ENCODE measurements at regions not wholly inside any gene's neighbourhood (a gene's known extent, or its start where the extent isn't known, plus 50 kb on each side); places are given as distances from the start of the nearest gene placed in this dataset.

GRCh38 chr16:51755039-51755501 lies 604.0 kb upstream of the SALL1 start:
- Histone ChIP-seq H3K4me1 (ENCODE audit: control insufficient read depth in 1 of 2, extremely low read depth in 1 of 2, insufficient read depth in 2 of 2, low read length in 2 of 2) (no peaks in the 10 kb centered on the region), H3K9me3 (no peaks in the 10 kb centered on the region), H3K4me3 (ENCODE audit: control insufficient read depth in 1 of 2, extremely low read depth in 1 of 2, low read length in 1 of 2) (no peak overlapping the region), H3K27me3 (replicated peaks in 1 of 2; ENCODE audit: control insufficient read depth in 2 of 2, extremely low read depth in 1 of 2, insufficient read depth in 2 of 2, low read length in 1 of 2) (no peaks in the 10 kb centered on the region), H3K27ac (ENCODE audit: low read length) (no peak overlapping the region), H3K36me3 (ENCODE audit: control insufficient read depth in 2 of 2, extremely low read depth in 1 of 2, insufficient read depth in 1 of 2, low read length in 1 of 2) (no peaks in the 10 kb centered on the region)
- H3K36me3 Mint-ChIP-seq = no peaks in the 10 kb centered on the region
- H3K4me3 Mint-ChIP-seq = no peak overlapping the region
- no peak for ATAC-seq (replicated peaks in 1 of 4)
- ChIA-PET CTCF (no interaction called here), POLR2A (no interaction called here)
- no peak overlapping the region for H3K27ac Mint-ChIP-seq
- H3K4me1 Mint-ChIP-seq = no peaks in the 10 kb centered on the region
- H3K9me3 Mint-ChIP-seq = peaks cover 0 to 7% (median 0%) of the 10 kb centered on the region in 3 donors
- WGBS (ENCODE audit: insufficient coverage) = 34% methylated on average over 10 of the region's 12 CpGs
- peaks cover 0 to 3% of the 10 kb centered on the region in 2 donors for H3K27me3 Mint-ChIP-seq
- no peak for DNase-seq

DNA sequence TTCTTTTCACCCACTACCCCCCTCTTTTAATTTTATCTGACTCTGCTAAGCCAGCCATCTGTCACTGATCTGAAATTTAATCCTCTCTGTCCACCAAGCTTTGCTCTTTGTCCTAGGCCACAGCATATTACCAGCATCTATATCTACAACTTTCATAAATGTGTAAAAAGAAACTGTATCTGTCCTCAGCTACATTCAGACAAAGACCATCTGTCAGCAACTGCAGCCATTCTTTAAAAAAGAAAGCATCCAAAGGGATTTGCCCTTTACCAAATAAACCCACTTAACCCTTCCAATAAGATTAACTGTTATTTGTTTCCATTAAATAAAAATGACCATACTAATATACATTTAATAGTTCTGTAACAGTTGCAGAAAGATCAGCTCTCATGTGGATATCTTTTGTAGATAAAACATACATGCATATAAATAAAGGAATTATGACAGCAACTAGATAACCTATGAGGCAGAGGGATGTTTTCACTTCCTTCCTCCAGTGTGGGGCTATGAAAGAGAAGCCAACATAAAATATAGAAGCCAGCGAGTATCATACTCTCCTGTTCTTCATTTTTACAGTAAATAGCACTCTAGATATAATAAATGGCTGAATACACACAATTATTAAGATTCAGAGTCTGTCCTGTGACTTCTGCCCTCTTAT lies 602.5 kb upstream of the SALL1 start:
- no peak overlapping the region for H3K4me3 Mint-ChIP-seq
- no peaks in the 10 kb centered on the region for H3K27me3 Mint-ChIP-seq
- no peak overlapping the region for H3K4me3 ChIP-seq (ENCODE audit: control insufficient read depth in 1 of 2, extremely low read depth in 1 of 2, low read length in 1 of 2)
- no peaks in the 10 kb centered on the region for H3K9me3 ChIP-seq
- peaks cover 0 to 6% (median 3%) of the 10 kb centered on the region in 3 donors for H3K9me3 Mint-ChIP-seq
- no peak overlapping the region for H3K27ac ChIP-seq (ENCODE audit: low read length)
- H3K4me1 ChIP-seq (ENCODE audit: control insufficient read depth in 1 of 2, extremely low read depth in 1 of 2, insufficient read depth in 2 of 2, low read length in 2 of 2) = no peaks in the 10 kb centered on the region
- DNase-seq (no peak), ATAC-seq (replicated peaks in 1 of 4) (no peak)
- no CpG with 5 or more reads among the region's 1 CpG for WGBS (ENCODE audit: insufficient coverage)
- no peak overlapping the region for H3K27ac Mint-ChIP-seq
- no peaks in the 10 kb centered on the region for H3K36me3 Mint-ChIP-seq
- CTCF ChIA-PET = no interaction called here
- POLR2A ChIA-PET = no interaction called here
- H3K27me3 ChIP-seq (replicated peaks in 1 of 2; ENCODE audit: control insufficient read depth in 2 of 2, extremely low read depth in 1 of 2, insufficient read depth in 2 of 2, low read length in 1 of 2) = no peaks in the 10 kb centered on the region
- H3K4me1 Mint-ChIP-seq = no peaks in the 10 kb centered on the region
- no peaks in the 10 kb centered on the region for H3K36me3 ChIP-seq (ENCODE audit: control insufficient read depth in 2 of 2, extremely low read depth in 1 of 2, insufficient read depth in 1 of 2, low read length in 1 of 2)

DNA sequence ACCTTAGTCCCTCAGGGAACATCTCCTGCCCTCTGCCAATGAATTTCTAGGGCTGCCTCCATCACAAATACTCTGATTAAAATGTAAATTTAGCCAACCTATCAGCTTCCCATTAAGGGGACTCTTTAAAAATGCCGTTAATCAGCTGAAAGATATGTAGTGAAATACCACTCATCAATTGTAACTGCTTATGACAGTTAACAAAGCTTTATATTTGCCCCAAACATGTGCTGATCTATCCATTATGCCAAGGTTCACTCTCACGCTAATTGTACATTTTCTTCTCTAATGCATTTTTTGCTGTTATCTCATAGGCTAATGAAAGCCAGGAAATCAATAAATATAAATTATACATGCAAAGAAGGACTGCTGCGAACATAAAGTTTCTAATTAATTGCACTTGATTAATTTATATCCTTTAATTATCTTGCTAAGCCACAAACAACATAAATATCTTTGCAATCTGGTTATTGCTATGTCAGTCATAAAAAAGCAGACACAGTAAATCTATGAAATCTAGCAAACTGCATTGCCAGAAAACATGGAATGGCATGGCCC lies 601.4 kb upstream of the SALL1 start:
- ChIA-PET POLR2A (no interaction called here), CTCF (no interaction called here)
- no peaks in the 10 kb centered on the region for H3K27me3 ChIP-seq (replicated peaks in 1 of 2; ENCODE audit: control insufficient read depth in 2 of 2, extremely low read depth in 1 of 2, insufficient read depth in 2 of 2, low read length in 1 of 2)
- H3K4me1 ChIP-seq (ENCODE audit: control insufficient read depth in 1 of 2, extremely low read depth in 1 of 2, insufficient read depth in 2 of 2, low read length in 2 of 2) = no peaks in the 10 kb centered on the region
- Mint-ChIP-seq H3K27me3 (no peaks in the 10 kb centered on the region), H3K27ac (no peak overlapping the region), H3K4me3 (no peak overlapping the region), H3K9me3 (peaks cover 0 to 9% (median 3%) of the 10 kb centered on the region in 3 donors), H3K4me1 (no peaks in the 10 kb centered on the region), H3K36me3 (no peaks in the 10 kb centered on the region)
- no peak overlapping the region for H3K4me3 ChIP-seq (ENCODE audit: control insufficient read depth in 1 of 2, extremely low read depth in 1 of 2, low read length in 1 of 2)
- H3K36me3 ChIP-seq (ENCODE audit: control insufficient read depth in 2 of 2, extremely low read depth in 1 of 2, insufficient read depth in 1 of 2, low read length in 1 of 2) = no peaks in the 10 kb centered on the region
- no peak for DNase-seq
- ATAC-seq (replicated peaks in 1 of 4) = no peak
- no peaks in the 10 kb centered on the region for H3K9me3 ChIP-seq
- no CpG with 5 or more reads among the region's 3 CpGs for WGBS (ENCODE audit: insufficient coverage)
- H3K27ac ChIP-seq (ENCODE audit: low read length) = no peak overlapping the region

- WGBS (ENCODE audit: insufficient coverage) = no CpG with 5 or more reads among the region's 4 CpGs
Measured at GRCh38 chr16:51747329-51747728, 596.3 kb upstream of the SALL1 start.

DNA sequence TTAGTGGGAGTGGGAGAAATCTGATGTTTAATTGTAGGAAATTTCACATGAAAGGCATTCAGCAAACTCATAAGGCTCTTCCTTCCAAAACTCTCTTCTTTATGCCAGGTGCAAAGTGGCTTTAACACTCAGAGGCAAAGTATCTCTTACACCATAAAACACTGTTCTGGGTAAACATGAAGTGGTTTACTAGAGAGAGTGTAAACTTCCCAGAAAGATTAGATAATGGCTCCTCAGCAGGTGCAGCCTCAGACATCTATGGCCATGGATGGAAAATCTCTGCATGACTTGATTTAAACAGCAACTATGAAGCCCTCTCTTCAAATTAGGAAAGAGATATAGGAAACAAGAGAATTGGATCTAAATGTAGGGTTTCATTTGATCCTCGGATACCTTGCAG lies 583.1 kb upstream of the SALL1 start:
- no peaks in the 10 kb centered on the region for H3K36me3 ChIP-seq (ENCODE audit: control insufficient read depth in 2 of 2, extremely low read depth in 1 of 2, insufficient read depth in 1 of 2, low read length in 1 of 2)
- no peak for DNase-seq
- no CpG with 5 or more reads among the region's 1 CpG for WGBS (ENCODE audit: insufficient coverage)
- Mint-ChIP-seq H3K9me3 (peaks cover 6 to 18% (median 8%) of the 10 kb centered on the region in 3 donors), H3K27ac (no peak overlapping the region), H3K4me3 (no peak overlapping the region), H3K36me3 (no peaks in the 10 kb centered on the region), H3K27me3 (no peaks in the 10 kb centered on the region), H3K4me1 (no peaks in the 10 kb centered on the region)
- no peaks in the 10 kb centered on the region for H3K27me3 ChIP-seq (replicated peaks in 1 of 2; ENCODE audit: control insufficient read depth in 2 of 2, extremely low read depth in 1 of 2, insufficient read depth in 2 of 2, low read length in 1 of 2)
- POLR2A ChIA-PET = no interaction called here
- CTCF ChIA-PET = no interaction called here
- no peak overlapping the region for H3K27ac ChIP-seq (ENCODE audit: low read length)
- no peaks in the 10 kb centered on the region for H3K9me3 ChIP-seq
- no peak for ATAC-seq (replicated peaks in 1 of 4)
- H3K4me3 ChIP-seq (ENCODE audit: control insufficient read depth in 1 of 2, extremely low read depth in 1 of 2, low read length in 1 of 2) = no peak overlapping the region
- H3K4me1 ChIP-seq (ENCODE audit: control insufficient read depth in 1 of 2, extremely low read depth in 1 of 2, insufficient read depth in 2 of 2, low read length in 2 of 2) = no peaks in the 10 kb centered on the region

More at GRCh38 chr16:51747329-51747728, 596.3 kb upstream of the SALL1 start:
- Mint-ChIP-seq H3K36me3 (no peaks in the 10 kb centered on the region), H3K4me3 (no peak overlapping the region), H3K9me3 (peaks cover 5 to 25% (median 6%) of the 10 kb centered on the region in 3 donors), H3K27ac (no peak overlapping the region), H3K4me1 (no peaks in the 10 kb centered on the region), H3K27me3 (no peaks in the 10 kb centered on the region)
- no peaks in the 10 kb centered on the region for H3K36me3 ChIP-seq (ENCODE audit: control insufficient read depth in 2 of 2, extremely low read depth in 1 of 2, insufficient read depth in 1 of 2, low read length in 1 of 2)
- no peak for DNase-seq
- ChIA-PET CTCF (no interaction called here), POLR2A (no interaction called here)
- ATAC-seq (replicated peaks in 1 of 4) = no peak
- no peaks in the 10 kb centered on the region for H3K4me1 ChIP-seq (ENCODE audit: control insufficient read depth in 1 of 2, extremely low read depth in 1 of 2, insufficient read depth in 2 of 2, low read length in 2 of 2)
- no peaks in the 10 kb centered on the region for H3K27me3 ChIP-seq (replicated peaks in 1 of 2; ENCODE audit: control insufficient read depth in 2 of 2, extremely low read depth in 1 of 2, insufficient read depth in 2 of 2, low read length in 1 of 2)
- no peak overlapping the region for H3K27ac ChIP-seq (ENCODE audit: low read length)
- no peaks in the 10 kb centered on the region for H3K9me3 ChIP-seq
- no peak overlapping the region for H3K4me3 ChIP-seq (ENCODE audit: control insufficient read depth in 1 of 2, extremely low read depth in 1 of 2, low read length in 1 of 2)

- CTCF ChIA-PET = no interaction called here
- H3K4me3 ChIP-seq (ENCODE audit: control insufficient read depth in 1 of 2, extremely low read depth in 1 of 2, low read length in 1 of 2) = no peak overlapping the region
- WGBS (ENCODE audit: insufficient coverage) = 80% methylated on average over 1 of the region's 2 CpGs
- H3K9me3 ChIP-seq = no peaks in the 10 kb centered on the region
- H3K27me3 ChIP-seq (replicated peaks in 1 of 2; ENCODE audit: control insufficient read depth in 2 of 2, extremely low read depth in 1 of 2, insufficient read depth in 2 of 2, low read length in 1 of 2) = no peaks in the 10 kb centered on the region
- Mint-ChIP-seq H3K4me3 (no peak overlapping the region), H3K36me3 (no peaks in the 10 kb centered on the region), H3K27me3 (no peaks in the 10 kb centered on the region), H3K9me3 (peaks cover 8 to 16% (median 8%) of the 10 kb centered on the region in 3 donors), H3K4me1 (no peaks in the 10 kb centered on the region), H3K27ac (no peak overlapping the region)
- DNase-seq (no peak), ATAC-seq (replicated peaks in 1 of 4) (no peak)
- POLR2A ChIA-PET = no interaction called here
- no peak overlapping the region for H3K27ac ChIP-seq (ENCODE audit: low read length)
- H3K4me1 ChIP-seq (ENCODE audit: control insufficient read depth in 1 of 2, extremely low read depth in 1 of 2, insufficient read depth in 2 of 2, low read length in 2 of 2) = no peaks in the 10 kb centered on the region
- H3K36me3 ChIP-seq (ENCODE audit: control insufficient read depth in 2 of 2, extremely low read depth in 1 of 2, insufficient read depth in 1 of 2, low read length in 1 of 2) = no peaks in the 10 kb centered on the region
Measured at GRCh38 chr16:51733181-51733580, 582.1 kb upstream of the SALL1 start.
